HepG2 (cell line): ENCODE measurements at regions not wholly inside any gene's neighbourhood (a gene's known extent, or its start where the extent isn't known, plus 50 kb on each side); places are given as distances from the start of the nearest gene placed in this dataset.

Experiments used
- ATAC-seq: fragments of 200-7000 bp; cut with Tn5 transposase; 3 replicates; pipeline ENCODE4 v1.9.1; 2020; ENCODE audit warnings: mild to moderate bottlenecking, moderate library complexity
- BruUV-seq: library from RNA; stranded (reverse); fragments of 400-500 nt; replicated peaks from 2 replicates; lab custom pipeline; 2021; lab: Mats Ljungman, UMichigan
- CTCF ChIA-PET: fragments of 300-600 bp; formaldehyde crosslinking; extraction: SDS; loops from one replicate; lab custom pipeline; 2021; ENCODE audit warnings: low total read pairs, inconsistent platforms, low intra/inter-chr PET ratio; lab: Yijun Ruan, JAX
- POLR2A ChIA-PET: fragments of 350-600 bp; sonication (Branson Sonifier 250); formaldehyde crosslinking; loops from one replicate; lab custom pipeline; 2020; ENCODE audit warnings: antibody characterized with exemption, inconsistent platforms; lab: Yijun Ruan, JAX
- DNase-seq: peaks from one replicate; pipeline ENCODE4 v3.0.0-alpha.2; 2015; ENCODE audit warnings: low spot score
- FAIRE-seq: peaks from 3 replicates; lab custom pipeline; 2011; peaks lifted over from hg19 to GRCh38; lab: Jason Lieb, UNC
- H2AFZ ChIP-seq: one replicate; pipeline ENCODE4 v1.6.1; 2011; ENCODE audit warnings: low read length, inconsistent platforms
- H3K27ac ChIP-seq: fragments of 300-600 bp; 3 replicates; pipeline ENCODE4 v1.8.0; 2011; ENCODE audit warnings: mixed run types, mild to moderate bottlenecking, mixed read lengths, low read length, inconsistent platforms; ENCODE audit not compliant: insufficient read depth; ENCODE audit errors: extremely low read length
- H3K27me3 ChIP-seq, 2 experiments: fragments of 200-600 bp in 1 of 2; 2 replicates in 1 of 2; 3 replicates in 1 of 2; pipeline versions ENCODE4 v1.6.0 to v1.8.0; 2011; ENCODE audit warnings: low read length in 2 of 2, mild to moderate bottlenecking in 2 of 2, moderate library complexity in 2 of 2, inconsistent platforms in 1 of 2; ENCODE audit not compliant: insufficient read depth in 2 of 2, control insufficient read depth in 1 of 2
- H3K36me3 ChIP-seq, 2 experiments: fragments of 200-600 bp in 1 of 2; replicated peaks in 1 of 2; 2 replicates in 1 of 2; 3 replicates in 1 of 2; pipeline versions ENCODE4 v1.5.1 to v1.8.0; 2011; ENCODE audit warnings: low read length in 2 of 2, inconsistent platforms in 1 of 2; ENCODE audit not compliant: insufficient read depth in 2 of 2, control insufficient read depth in 1 of 2
- H3K4me1 ChIP-seq: 2 replicates; pipeline ENCODE4 v1.5.1; 2012; ENCODE audit warnings: low read length, inconsistent platforms; ENCODE audit not compliant: insufficient read depth
- H3K4me2 ChIP-seq: 2 replicates; pipeline ENCODE4 v1.6.0; 2011; ENCODE audit warnings: low read depth, low read length, inconsistent platforms
- H3K4me3 ChIP-seq, 3 experiments: fragments of 200-600 bp in 1 of 3; sonication (generic), shearing (Covaris generic) in 1 of 3; replicated peaks in 1 of 3; 2 replicates each; pipeline ENCODE4 v1.5.1; 2011 to 2016; ENCODE audit warnings: low read length in 3 of 3, inconsistent platforms in 2 of 3, low read depth in 2 of 3, mild to moderate bottlenecking in 2 of 3, control low read depth in 1 of 3, mixed read lengths in 1 of 3; ENCODE audit not compliant: insufficient read depth in 1 of 3
- H3K79me2 ChIP-seq: one replicate; pipeline ENCODE4 v1.6.1; 2011; ENCODE audit warnings: low read length, inconsistent platforms; ENCODE audit not compliant: insufficient read depth
- H3K9ac ChIP-seq: 2 replicates; pipeline ENCODE4 v1.6.0; 2011; ENCODE audit warnings: mild to moderate bottlenecking, low read depth, low read length, inconsistent platforms; ENCODE audit not compliant: insufficient read depth
- H3K9me3 ChIP-seq: 2 replicates; pipeline ENCODE4 v1.5.1; 2012; ENCODE audit warnings: mild to moderate bottlenecking, low read length
- H4K20me1 ChIP-seq: 2 replicates; pipeline ENCODE4 v1.6.0; 2011; ENCODE audit warnings: inconsistent platforms, mild to moderate bottlenecking, low read length, moderate library complexity; ENCODE audit not compliant: insufficient read depth
- CEBPB ChIP-seq: IDR thresholded peaks from 2 replicates; pipeline ENCODE4 v1.6.1; 2011; ENCODE audit warnings: low read depth, low read length, improper control_type of control experiment, borderline replicate concordance
- HIVEP1 ChIP-seq: sonication (generic); formaldehyde crosslinking; IDR thresholded peaks from 2 replicates; pipeline ENCODE4 v1.4.0; 2020; ENCODE audit warnings: mild to moderate bottlenecking, missing genetic modification reagents
- MEIS2 ChIP-seq: sonication (generic); formaldehyde crosslinking; IDR thresholded peaks from 2 replicates; pipeline ENCODE4 v1.9.0; 2021; ENCODE audit warnings: mild to moderate bottlenecking, missing genetic modification reagents
- MYC ChIP-seq: sonication (generic); formaldehyde crosslinking; IDR thresholded peaks from 2 replicates; pipeline ENCODE4 v1.9.0; 2021; ENCODE audit warnings: missing genetic modification reagents, borderline replicate concordance
- TOE1 ChIP-seq: sonication (generic); formaldehyde crosslinking; IDR thresholded peaks from 2 replicates; pipeline ENCODE4 v1.4.0; 2020; ENCODE audit warnings: mild to moderate bottlenecking, missing genetic modification reagents
- ZNF264 ChIP-seq: sonication (generic); formaldehyde crosslinking; IDR thresholded peaks from 2 replicates; pipeline ENCODE4 v1.4.0; 2020; ENCODE audit warnings: missing genetic modification reagents
- ZNF430 ChIP-seq: sonication (generic); formaldehyde crosslinking; IDR thresholded peaks from 2 replicates; pipeline ENCODE4 v1.9.0; 2021; ENCODE audit warnings: mild to moderate bottlenecking, missing genetic modification reagents
- ZNF777 ChIP-seq: sonication (generic); formaldehyde crosslinking; IDR thresholded peaks from 2 replicates; pipeline ENCODE4 v1.4.0; 2020; ENCODE audit warnings: missing genetic modification reagents
- WGBS: methylation state at CpG from one replicate; pipeline ENCODE4 v1.1.6; 2017; ENCODE audit warnings: low lambda C conversion rate; 5-methylcytosine and 5-hydroxymethylcytosine counted together
- in situ Hi-C: cut with HindIII; loops from 2 replicates; pipeline ENCODE4 v1.10.0; 2017; ENCODE audit warnings: low pct_unique_long_range_greater_than_20kb; ENCODE audit not compliant: extremely low pct_ligation_motif_present
- intact Hi-C: fragments of 100-400 bp; cut with micrococcal nuclease; formaldehyde crosslinking; loops from one replicate; pipeline ENCODE4 v1.10.0; 2022; ENCODE audit not compliant: unreplicated experiment
- TF ChIP-seq, protein P1 (sequence below): IDR thresholded peaks from 2 replicates; pipeline ENCODE4 v1.6.1; 2018; ENCODE audit warnings: missing genetic modification reagents

DNA sequence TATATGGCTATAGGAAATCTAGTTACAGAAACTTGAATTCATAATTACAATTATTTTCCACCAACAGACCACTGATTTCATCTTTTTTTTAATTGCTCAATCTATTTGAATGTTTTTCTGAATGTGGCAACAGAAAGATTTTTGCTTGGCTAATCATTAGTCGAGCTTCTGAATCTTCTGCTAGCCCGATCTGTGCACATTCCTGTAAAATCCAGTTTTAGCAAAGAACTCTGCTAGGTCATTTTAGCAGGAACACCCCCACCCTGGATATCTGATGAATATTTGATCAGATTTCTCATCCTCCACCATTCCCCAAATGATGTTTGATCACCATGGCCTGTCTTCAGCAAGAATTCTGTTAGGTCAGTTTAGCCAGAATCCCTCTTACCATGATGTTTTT, 176.3 kb downstream of the LEPR start (continued):
- TF ChIP-seq HIVEP1 (CRISPR knock-in tag) = no peak
- no peak for TF ChIP-seq MYC (CRISPR knock-in tag)
- no peak for TF ChIP-seq ZNF264
- TF ChIP-seq, protein P1, sequence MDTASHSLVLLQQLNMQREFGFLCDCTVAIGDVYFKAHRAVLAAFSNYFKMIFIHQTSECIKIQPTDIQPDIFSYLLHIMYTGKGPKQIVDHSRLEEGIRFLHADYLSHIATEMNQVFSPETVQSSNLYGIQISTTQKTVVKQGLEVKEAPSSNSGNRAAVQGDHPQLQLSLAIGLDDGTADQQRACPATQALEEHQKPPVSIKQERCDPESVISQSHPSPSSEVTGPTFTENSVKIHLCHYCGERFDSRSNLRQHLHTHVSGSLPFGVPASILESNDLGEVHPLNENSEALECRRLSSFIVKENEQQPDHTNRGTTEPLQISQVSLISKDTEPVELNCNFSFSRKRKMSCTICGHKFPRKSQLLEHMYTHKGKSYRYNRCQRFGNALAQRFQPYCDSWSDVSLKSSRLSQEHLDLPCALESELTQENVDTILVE (CRISPR knock-in tag) = no peak
- no peak for TF ChIP-seq MEIS2
- no peak for TF ChIP-seq ZNF777
- no peak for TF ChIP-seq ZNF430 (CRISPR knock-in tag)

DNA sequence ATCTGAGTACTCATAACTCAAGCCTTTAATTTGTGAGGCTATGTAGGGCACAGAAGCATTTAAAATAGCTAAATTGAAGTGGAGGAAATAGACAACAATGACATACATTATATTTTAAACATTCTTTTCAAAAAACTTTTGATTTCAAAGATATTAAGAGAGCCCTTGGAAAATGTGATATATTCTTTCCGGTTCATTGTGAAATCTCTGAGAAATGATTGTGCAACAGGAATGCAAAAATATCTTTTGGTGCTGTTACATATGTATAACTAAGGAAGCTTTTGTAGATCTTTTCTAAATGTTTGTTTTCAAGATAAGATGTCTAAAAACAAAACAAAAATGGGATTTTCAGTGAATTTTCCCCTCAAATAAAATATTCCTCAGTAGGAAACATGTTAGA, 185.2 kb downstream of the LEPR start:
- ATAC-seq = no peak
- no peaks in the 10 kb centered on the region for H3K36me3 ChIP-seq
- H3K9me3 ChIP-seq = no peaks in the 10 kb centered on the region
- no peak for TF ChIP-seq TOE1 (CRISPR knock-in tag)
- peak; percentile 71; the same call in 1 of the 2 replicates for TF ChIP-seq CEBPB
- H3K4me3 ChIP-seq = no peak overlapping the region
- no peak overlapping the region for H3K4me2 ChIP-seq
- no peak overlapping the region for H3K27ac ChIP-seq
- BruUV-seq = no TSS peak
- H3K27me3 ChIP-seq = no peaks in the 10 kb centered on the region; a peak in 1 of 5 replicates
- H3K9ac ChIP-seq = no peak overlapping the region
- 38% methylated on average over 1 of the region's 1 CpG for whole genome bisulfite sequencing
- ChIA-PET CTCF (no interaction called here), POLR2A (no interaction called here)
- in situ Hi-C loops = no loop called here
- H2AFZ ChIP-seq = no peak overlapping the region
- H4K20me1 ChIP-seq = no peaks in the 10 kb centered on the region
- no peak for FAIRE-seq
- no peak for DNase-seq
- H3K4me1 ChIP-seq = no peaks in the 10 kb centered on the region
- intact Hi-C loops = no loop called here
- H3K79me2 ChIP-seq = no peaks in the 10 kb centered on the region
